ENCODE measurements at regions not wholly inside any gene's neighbourhood (a gene's known extent, or its start where the extent isn't known, plus 50 kb on each side); places are given as distances from the start of the nearest gene placed in this dataset.

DNA sequence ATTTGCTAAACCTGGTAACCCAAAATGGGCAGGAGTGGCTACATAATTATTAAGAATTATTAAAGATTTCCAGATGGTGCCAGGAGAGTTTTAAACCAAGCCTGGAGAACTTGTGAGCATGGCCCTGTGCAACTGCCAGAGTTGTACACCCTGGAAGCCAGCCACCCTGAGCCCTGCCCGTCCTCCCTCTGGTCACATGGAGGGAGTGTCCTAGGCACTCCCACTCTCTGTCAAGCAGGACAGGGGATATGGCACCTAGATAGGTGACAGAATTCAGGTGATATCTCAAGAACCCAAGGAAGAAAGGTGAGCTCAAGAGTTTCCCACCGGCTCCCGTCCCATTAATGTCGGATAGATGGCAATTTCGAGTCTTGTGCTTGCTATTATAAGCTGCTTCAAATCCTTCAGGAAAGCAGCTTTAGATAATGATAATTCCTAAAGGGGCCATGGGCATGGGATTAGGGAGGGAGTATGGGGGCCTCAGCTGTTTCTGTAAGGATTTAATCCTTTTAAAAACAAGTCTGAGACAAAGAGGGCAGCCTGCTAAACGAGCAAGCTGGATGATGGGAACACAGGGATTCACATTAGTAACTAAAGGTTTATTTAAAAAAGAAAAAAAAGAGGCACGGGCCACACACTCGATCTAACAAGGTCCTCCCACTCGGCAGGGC lies 169.1 kb downstream of the BMP7 start:
- H3K9me3 ChIP-seq (ENCODE audit: control insufficient read depth in 1 of 2, insufficient read depth in 1 of 2, low read depth in 1 of 2, low read length in 2 of 2) = peaks cover 0 to 3% of the 10 kb centered on the region in 2 experiments; a peak in 1 of 4 replicates
- intact Hi-C loops (cut with micrococcal nuclease) = no loop called here
- ChIA-PET CTCF (interaction anchor here (1.6 kb wide), 1 partner anchor 235 kb away, joined by 10 read pairs; no protein-coding TSS in a partner anchor), POLR2A (no interaction called here), RAD21 (ENCODE audit: low non-redundant PET in 1 of 2, low total read pairs in 2 of 2, uncharacterized antibody in 2 of 2, unreplicated experiment in 2 of 2) (no interaction called here)
- BruUV-seq (replicated peaks) = no TSS peak
- H3K27me3 ChIP-seq (ENCODE audit: insufficient read depth, low read length) = no peaks in the 10 kb centered on the region
- H3K27ac ChIP-seq (ENCODE audit: low read depth, low read length) = no peak overlapping the region
- ATAC-seq (no peak), DNase-seq (ENCODE audit: low read depth, low spot score) (no peak)
- no peak overlapping the region for H3K4me3 ChIP-seq (replicated peaks in 1 of 2; ENCODE audit: low read depth in 1 of 2, low read length in 2 of 2)
- no peaks in the 10 kb centered on the region for H4K20me1 ChIP-seq (ENCODE audit: insufficient read depth)
- no peaks in the 10 kb centered on the region for H3K79me2 ChIP-seq (ENCODE audit: insufficient read depth, low read length)
- no peak overlapping the region for H3K9ac ChIP-seq (ENCODE audit: low read length)
- H3K4me1 ChIP-seq (ENCODE audit: control insufficient read depth in 1 of 2, insufficient read depth in 2 of 2, low read length in 2 of 2) = peaks cover 0 to 3% of the 10 kb centered on the region in 2 experiments; a peak in 1 of 4 replicates
- TF ChIP-seq ZNF274 (IDR thresholded peaks at IDR 0.05; ENCODE audit: low read depth, low read length) (no peak), SRF (IDR thresholded peaks at IDR 0.05; ENCODE audit: low read depth) (no peak), CBX3 (IDR thresholded peaks at IDR 0.05; ENCODE audit: low read depth) (no peak), YY1 (IDR thresholded peaks at IDR 0.05; ENCODE audit: extremely low read depth, insufficient replicate concordance, low read depth, low read length) (no peak)
- TF ChIP-seq, protein P1, sequence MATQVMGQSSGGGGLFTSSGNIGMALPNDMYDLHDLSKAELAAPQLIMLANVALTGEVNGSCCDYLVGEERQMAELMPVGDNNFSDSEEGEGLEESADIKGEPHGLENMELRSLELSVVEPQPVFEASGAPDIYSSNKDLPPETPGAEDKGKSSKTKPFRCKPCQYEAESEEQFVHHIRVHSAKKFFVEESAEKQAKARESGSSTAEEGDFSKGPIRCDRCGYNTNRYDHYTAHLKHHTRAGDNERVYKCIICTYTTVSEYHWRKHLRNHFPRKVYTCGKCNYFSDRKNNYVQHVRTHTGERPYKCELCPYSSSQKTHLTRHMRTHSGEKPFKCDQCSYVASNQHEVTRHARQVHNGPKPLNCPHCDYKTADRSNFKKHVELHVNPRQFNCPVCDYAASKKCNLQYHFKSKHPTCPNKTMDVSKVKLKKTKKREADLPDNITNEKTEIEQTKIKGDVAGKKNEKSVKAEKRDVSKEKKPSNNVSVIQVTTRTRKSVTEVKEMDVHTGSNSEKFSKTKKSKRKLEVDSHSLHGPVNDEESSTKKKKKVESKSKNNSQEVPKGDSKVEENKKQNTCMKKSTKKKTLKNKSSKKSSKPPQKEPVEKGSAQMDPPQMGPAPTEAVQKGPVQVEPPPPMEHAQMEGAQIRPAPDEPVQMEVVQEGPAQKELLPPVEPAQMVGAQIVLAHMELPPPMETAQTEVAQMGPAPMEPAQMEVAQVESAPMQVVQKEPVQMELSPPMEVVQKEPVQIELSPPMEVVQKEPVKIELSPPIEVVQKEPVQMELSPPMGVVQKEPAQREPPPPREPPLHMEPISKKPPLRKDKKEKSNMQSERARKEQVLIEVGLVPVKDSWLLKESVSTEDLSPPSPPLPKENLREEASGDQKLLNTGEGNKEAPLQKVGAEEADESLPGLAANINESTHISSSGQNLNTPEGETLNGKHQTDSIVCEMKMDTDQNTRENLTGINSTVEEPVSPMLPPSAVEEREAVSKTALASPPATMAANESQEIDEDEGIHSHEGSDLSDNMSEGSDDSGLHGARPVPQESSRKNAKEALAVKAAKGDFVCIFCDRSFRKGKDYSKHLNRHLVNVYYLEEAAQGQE (IDR thresholded peaks at IDR 0.05; ENCODE audit: low read depth) = no peak
- no peaks in the 10 kb centered on the region for H3K36me3 ChIP-seq (ENCODE audit: control insufficient read depth in 1 of 2, insufficient read depth in 2 of 2, low read length in 2 of 2)
- H3K9me2 ChIP-seq (ENCODE audit: insufficient read depth) = no peaks in the 10 kb centered on the region
- no peak overlapping the region for H3K4me2 ChIP-seq (ENCODE audit: low read length)
- no peak overlapping the region for H2AFZ ChIP-seq (ENCODE audit: low read depth, low read length, poor library complexity, severe bottlenecking)
